Cardiac muscle cell (in vitro differentiated cells and primary cell): ENCODE measurements at regions not wholly inside any gene's neighbourhood (a gene's known extent, or its start where the extent isn't known, plus 50 kb on each side); places are given as distances from the start of the nearest gene placed in this dataset.
A peak's percentile ranks its signal among the peaks of the same experiment; 100 is the strongest.

Source experiments
- DNase-seq, 2 donors: peaks; one replicate each; pipeline versions ENCODE4 v3.0.0 to v3.0.0-alpha.2; 2010 to 2017; ENCODE audit warnings: low read depth in 1 of 2, low spot score in 1 of 2
- H3K27ac ChIP-seq: fragments of 200-600 bp; sonication (generic); 2 replicates; pipeline ENCODE4 v1.5.1; 2016
- H3K27me3 ChIP-seq: fragments of 200-600 bp; sonication (generic); 2 replicates; pipeline ENCODE4 v1.6.0; 2016; ENCODE audit warnings: control low read depth
- H3K36me3 ChIP-seq: fragments of 200-600 bp; sonication (generic); 2 replicates; pipeline ENCODE4 v1.5.1; 2016; ENCODE audit warnings: control low read depth
- H3K4me1 ChIP-seq: fragments of 200-600 bp; sonication (generic); 2 replicates; pipeline ENCODE4 v1.8.1; 2017; ENCODE audit warnings: low read depth, mild to moderate bottlenecking, mixed run types
- H3K4me3 ChIP-seq: fragments of 200-600 bp; sonication (generic); 2 replicates; pipeline ENCODE4 v1.5.1; 2016; ENCODE audit warnings: mild to moderate bottlenecking
- H3K9me3 ChIP-seq: fragments of 200-600 bp; sonication (generic); 2 replicates; pipeline ENCODE4 v1.5.1; 2017; ENCODE audit warnings: low read depth, mild to moderate bottlenecking, control low read depth
- CTCF ChIP-seq: IDR thresholded peaks from 2 replicates; pipeline ENCODE4 v1.5.1; 2012; ENCODE audit warnings: low read depth, mild to moderate bottlenecking, low read length

GRCh38 chr17:79374087-79374689, 236.7 kb downstream of the RBFOX3 start:
- peaks cover 3% of the 10 kb centered on the region for H3K27me3 ChIP-seq
- no peaks in the 10 kb centered on the region for H3K36me3 ChIP-seq
- H3K9me3 ChIP-seq: no peaks in the 10 kb centered on the region
- no peak overlapping the region for H3K4me3 ChIP-seq
- H3K27ac ChIP-seq: no peak overlapping the region
- TF ChIP-seq CTCF: no peak
- H3K4me1 ChIP-seq: peaks cover 5% of the 10 kb centered on the region
- no peak for DNase-seq

GRCh38 chr17:79372470-79373238, 238.2 kb downstream of the RBFOX3 start:
- no peaks in the 10 kb centered on the region for H3K36me3 ChIP-seq
- H3K27me3 ChIP-seq: peaks cover 3% of the 10 kb centered on the region
- H3K9me3 ChIP-seq: no peaks in the 10 kb centered on the region
- H3K4me3 ChIP-seq: no peak overlapping the region
- peaks cover 5% of the 10 kb centered on the region for H3K4me1 ChIP-seq
- DNase-seq: peak in 1 of 2 donors; percentile 65
- H3K27ac ChIP-seq: no peak overlapping the region
- TF ChIP-seq CTCF: no peak

- H3K27ac ChIP-seq: no peak overlapping the region
- H3K36me3 ChIP-seq: no peaks in the 10 kb centered on the region
- H3K4me1 ChIP-seq: peaks cover 5% of the 10 kb centered on the region
- H3K9me3 ChIP-seq: no peaks in the 10 kb centered on the region
- DNase-seq: no peak
- no peak for TF ChIP-seq CTCF
- no peak overlapping the region for H3K4me3 ChIP-seq
- H3K27me3 ChIP-seq: peaks cover 3% of the 10 kb centered on the region
Measured at GRCh38 chr17:79371984-79372383, 238.9 kb downstream of the RBFOX3 start.

GRCh38 chr17:79370594-79370993, 240.3 kb downstream of the RBFOX3 start:
- Histone ChIP-seq H3K9me3 (no peaks in the 10 kb centered on the region), H3K4me1 (peaks cover 5% of the 10 kb centered on the region), H3K27ac (no peak overlapping the region), H3K4me3 (no peak overlapping the region), H3K36me3 (no peaks in the 10 kb centered on the region), H3K27me3 (peaks cover 5% of the 10 kb centered on the region)
- TF ChIP-seq CTCF: no peak
- DNase-seq: no peak

- Histone ChIP-seq H3K4me3 (no peak overlapping the region), H3K36me3 (no peaks in the 10 kb centered on the region), H3K4me1 (peaks cover 5% of the 10 kb centered on the region), H3K27ac (no peak overlapping the region), H3K9me3 (no peaks in the 10 kb centered on the region), H3K27me3 (peaks cover 8% of the 10 kb centered on the region)
- no peak for DNase-seq
- no peak for TF ChIP-seq CTCF
Measured at GRCh38 chr17:79370126-79370525, 240.7 kb downstream of the RBFOX3 start.
